Stimulated activated CD4-positive, alpha-beta T cell treated with anti-CD3 and anti-CD28 coated beads, TNF-alpha, amount 100 ng/mL, for 24 hours (primary cell): ENCODE measurements at regions not wholly inside any gene's neighbourhood (a gene's known extent, or its start where the extent isn't known, plus 50 kb on each side); places are given as distances from the start of the nearest gene placed in this dataset.

ENCODE experiments used
- DNase-seq, 3 experiments: peaks; one replicate each; pipeline ENCODE4 v3.0.0-alpha.2; 2020; ENCODE audit warnings: low read depth in 3 of 3

GRCh38 chr4:1464581-1465171 lies 58.4 kb upstream of the NKX1-1 start:
- DNase-seq = no peak

- no peak for DNase-seq
Observed at GRCh38 chr4:1463927-1464540, 57.8 kb upstream of the NKX1-1 start.

- DNase-seq = no peak
Observed at GRCh38 chr4:1463088-1463926, 57.1 kb upstream of the NKX1-1 start.

GRCh38 chr4:1462768-1463075 lies 56.5 kb upstream of the NKX1-1 start:
- no peak for DNase-seq

GRCh38 chr4:1462009-1462767 lies 55.9 kb upstream of the NKX1-1 start:
- DNase-seq = no peak

- DNase-seq = no peak
Observed at GRCh38 chr4:1460967-1461868, 55.0 kb upstream of the NKX1-1 start.

GRCh38 chr4:1459722-1460511 lies 53.7 kb upstream of the NKX1-1 start:
- DNase-seq = no peak

GRCh38 chr4:1459081-1459721 lies 53.0 kb upstream of the NKX1-1 start:
- DNase-seq = no peak

- DNase-seq = no peak
Observed at GRCh38 chr4:1458581-1458980, 52.3 kb upstream of the NKX1-1 start.
